ENCODE measurements at regions not wholly inside any gene's neighbourhood (a gene's known extent, or its start where the extent isn't known, plus 50 kb on each side); places are given as distances from the start of the nearest gene placed in this dataset.

DNA sequence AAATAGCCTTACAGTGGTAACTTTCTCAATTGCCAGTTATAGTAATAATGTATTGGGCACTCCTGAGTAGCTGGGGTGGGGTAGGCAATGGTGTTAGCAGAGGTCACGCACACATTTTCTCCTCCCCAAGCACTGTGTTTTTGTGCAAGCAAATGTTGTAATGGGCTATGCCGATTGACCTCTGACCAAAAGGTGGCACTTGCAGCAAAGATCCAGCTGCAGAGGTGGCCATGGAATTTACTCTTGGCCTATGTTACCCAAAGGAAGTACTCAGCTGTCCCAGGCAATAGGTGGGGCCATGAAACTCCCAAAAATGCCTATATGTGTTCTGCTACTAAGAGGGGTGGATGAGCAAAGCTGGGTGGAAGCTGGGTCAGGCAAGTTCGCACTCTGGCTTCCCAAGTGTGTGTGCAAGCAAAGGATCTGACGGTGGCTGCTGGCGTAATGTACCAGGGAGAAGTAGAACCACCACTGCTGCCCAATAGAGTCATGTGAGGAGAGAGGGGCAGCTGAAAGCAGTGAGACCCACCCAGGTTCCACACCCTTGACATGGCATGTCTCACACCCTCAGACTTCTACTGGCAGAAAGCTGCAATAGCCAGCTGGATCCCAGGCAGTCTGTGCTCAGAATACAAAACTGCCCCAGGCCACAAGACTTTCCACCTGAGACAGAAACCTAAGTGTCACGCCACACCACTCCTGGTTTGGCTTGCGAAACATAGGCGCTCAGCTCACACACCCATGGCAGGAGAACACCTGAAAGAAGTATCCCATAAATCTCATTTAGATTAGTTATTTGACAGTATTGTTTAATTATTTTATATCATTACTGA lies 353.3 kb upstream of the EMCN start:
- TF ChIP-seq, protein P1, sequence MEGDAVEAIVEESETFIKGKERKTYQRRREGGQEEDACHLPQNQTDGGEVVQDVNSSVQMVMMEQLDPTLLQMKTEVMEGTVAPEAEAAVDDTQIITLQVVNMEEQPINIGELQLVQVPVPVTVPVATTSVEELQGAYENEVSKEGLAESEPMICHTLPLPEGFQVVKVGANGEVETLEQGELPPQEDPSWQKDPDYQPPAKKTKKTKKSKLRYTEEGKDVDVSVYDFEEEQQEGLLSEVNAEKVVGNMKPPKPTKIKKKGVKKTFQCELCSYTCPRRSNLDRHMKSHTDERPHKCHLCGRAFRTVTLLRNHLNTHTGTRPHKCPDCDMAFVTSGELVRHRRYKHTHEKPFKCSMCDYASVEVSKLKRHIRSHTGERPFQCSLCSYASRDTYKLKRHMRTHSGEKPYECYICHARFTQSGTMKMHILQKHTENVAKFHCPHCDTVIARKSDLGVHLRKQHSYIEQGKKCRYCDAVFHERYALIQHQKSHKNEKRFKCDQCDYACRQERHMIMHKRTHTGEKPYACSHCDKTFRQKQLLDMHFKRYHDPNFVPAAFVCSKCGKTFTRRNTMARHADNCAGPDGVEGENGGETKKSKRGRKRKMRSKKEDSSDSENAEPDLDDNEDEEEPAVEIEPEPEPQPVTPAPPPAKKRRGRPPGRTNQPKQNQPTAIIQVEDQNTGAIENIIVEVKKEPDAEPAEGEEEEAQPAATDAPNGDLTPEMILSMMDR (IDR thresholded peaks at IDR 0.05): no peak

DNA sequence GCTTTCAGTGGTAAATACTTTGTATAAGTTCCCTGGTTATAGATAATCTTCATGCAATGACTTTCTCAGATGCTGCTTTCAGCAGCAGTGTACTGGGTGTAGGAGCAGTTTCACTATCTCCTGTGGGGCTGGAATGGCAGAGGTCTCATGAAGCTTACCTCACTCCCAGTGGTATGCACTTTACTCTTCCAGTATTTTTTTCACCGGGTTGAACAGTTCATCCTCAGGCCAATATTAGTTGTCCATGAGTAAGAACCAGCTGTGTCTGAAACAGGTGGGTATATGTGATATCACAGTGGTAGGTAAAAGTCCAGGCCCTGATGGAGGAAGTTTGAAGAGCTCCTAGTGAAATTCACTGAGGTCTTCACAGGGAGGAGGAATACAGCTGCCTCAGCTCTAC lies 351.5 kb upstream of the EMCN start:
- TF ChIP-seq, protein P1 (IDR thresholded peaks at IDR 0.05): no peak

DNA sequence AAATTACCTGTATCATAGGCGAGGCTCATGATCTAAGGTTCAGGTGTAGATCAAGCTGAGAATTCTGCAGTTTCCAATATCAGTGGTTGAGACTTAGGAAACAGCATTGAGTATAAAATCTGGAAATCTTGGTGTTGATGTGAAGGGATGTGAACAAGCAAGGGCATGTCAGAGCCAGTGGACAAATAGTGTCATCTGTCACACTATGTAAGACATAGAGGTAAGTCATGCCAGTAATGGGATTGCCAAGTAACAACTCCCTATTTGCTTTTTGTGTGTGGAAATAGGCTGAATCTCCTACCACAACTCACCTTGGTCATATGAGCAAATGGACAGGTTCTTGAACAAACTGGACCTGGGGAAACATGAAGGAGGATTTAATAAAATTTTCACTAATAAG lies 334.5 kb upstream of the EMCN start:
- TF ChIP-seq, protein P1 (IDR thresholded peaks at IDR 0.05): no peak

DNA sequence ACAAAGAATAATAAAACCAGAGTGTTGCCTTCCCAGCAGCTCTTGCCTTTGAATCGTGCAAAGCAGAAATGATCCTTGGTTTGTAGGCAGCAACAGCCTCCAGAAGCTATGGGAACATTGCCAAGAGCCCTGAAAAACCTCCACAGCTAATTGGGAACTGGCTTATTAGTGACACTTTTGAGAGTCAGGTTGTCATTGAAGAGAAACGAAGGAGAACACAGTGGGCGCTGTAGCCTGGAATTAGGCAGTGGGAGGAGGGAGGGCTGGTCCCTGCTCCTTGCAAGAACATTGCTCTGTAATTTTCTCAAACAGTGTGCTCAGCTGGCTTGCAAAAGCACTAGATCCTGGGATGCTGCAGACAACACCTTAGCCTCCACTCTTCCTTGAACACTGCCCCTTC lies 331.5 kb upstream of the EMCN start:
- TF ChIP-seq, protein P1 (IDR thresholded peaks at IDR 0.05): no peak

DNA sequence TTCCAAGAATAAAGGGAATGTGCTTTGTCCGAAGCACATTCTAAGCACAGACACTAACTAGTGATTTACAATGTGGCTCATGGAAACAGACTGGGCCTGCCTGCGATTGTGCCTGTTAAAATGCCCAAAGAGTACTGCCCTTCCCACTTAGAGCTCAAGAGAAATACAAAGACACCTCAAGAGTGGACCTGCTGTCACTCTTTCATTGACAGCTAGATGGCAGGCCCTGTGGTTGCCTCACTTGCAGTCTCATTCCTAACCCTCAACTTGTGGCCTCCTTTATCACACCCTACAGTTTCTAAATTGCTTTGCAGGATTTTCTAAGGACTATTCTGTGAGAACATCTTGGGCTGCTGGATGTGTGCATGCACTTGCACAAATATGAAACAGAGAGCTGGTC lies 331.0 kb upstream of the EMCN start:
- TF ChIP-seq, protein P1 (IDR thresholded peaks at IDR 0.05): no peak; the same call in 1 of the 2 replicates

DNA sequence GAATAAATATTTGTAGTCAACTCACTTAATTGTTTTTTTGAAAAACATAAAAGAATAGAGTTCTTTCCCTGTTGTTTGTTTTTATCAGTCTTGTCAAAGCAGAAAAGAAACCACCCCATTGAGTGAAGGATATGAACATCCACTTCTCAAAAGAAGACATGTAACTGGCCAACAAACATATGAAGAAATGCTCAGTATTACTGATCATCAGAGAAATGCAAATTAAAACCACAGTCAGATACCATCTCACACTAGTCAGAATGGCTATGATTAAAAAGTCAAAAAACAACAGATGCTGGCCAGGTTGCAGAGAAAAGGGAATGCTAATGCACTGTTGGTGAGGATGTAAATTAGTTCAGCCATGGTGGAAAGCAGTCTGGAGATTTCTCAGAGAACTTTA lies 326.1 kb upstream of the EMCN start:
- TF ChIP-seq, protein P1 (IDR thresholded peaks at IDR 0.05): no peak

DNA sequence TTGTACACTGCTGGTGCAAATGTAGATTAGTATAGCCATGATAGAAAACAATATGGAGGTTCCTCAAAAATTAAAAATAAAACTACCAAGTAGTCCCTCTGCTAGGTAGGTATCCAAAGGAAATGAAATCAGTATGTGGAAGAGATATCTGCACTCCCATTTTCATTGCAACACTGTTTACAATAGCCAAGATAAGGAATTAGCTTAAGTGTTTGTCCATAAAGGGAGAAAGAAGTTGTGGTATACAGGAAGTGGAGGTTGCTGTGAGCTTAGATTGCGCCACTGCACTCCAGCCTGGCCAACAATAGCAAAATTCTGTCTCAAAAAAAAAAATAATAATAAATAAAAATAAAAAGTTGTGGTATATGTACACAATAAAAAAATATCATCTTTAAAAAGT lies 325.0 kb upstream of the EMCN start:
- TF ChIP-seq, protein P1 (IDR thresholded peaks at IDR 0.05): no peak

Data from LNCAP (cell line).